KMS-11 (cell line): ENCODE measurements at regions not wholly inside any gene's neighbourhood (a gene's known extent, or its start where the extent isn't known, plus 50 kb on each side); places are given as distances from the start of the nearest gene placed in this dataset.

Experiments used
- H2AFZ ChIP-seq: fragments of 200-600 bp; sonication (generic); 2 replicates; pipeline ENCODE4 v1.6.1; 2016; ENCODE audit warnings: antibody characterized with exemption, mixed run types, low read depth
- H3K27ac ChIP-seq: fragments of 200-600 bp; sonication (generic); 2 replicates; pipeline ENCODE4 v1.6.1; 2016; ENCODE audit warnings: mild to moderate bottlenecking, mixed run types
- H3K27me3 ChIP-seq: fragments of 200-600 bp; sonication (generic); 2 replicates; pipeline ENCODE4 v1.6.1; 2017; ENCODE audit warnings: mild to moderate bottlenecking, low read depth, mixed run types, moderate library complexity; ENCODE audit not compliant: insufficient read depth
- H3K36me3 ChIP-seq: fragments of 200-600 bp; sonication (generic); 2 replicates; pipeline ENCODE4 v1.6.1; 2017; ENCODE audit warnings: mild to moderate bottlenecking, mixed run types; ENCODE audit not compliant: insufficient read depth
- H3K4me1 ChIP-seq: fragments of 200-600 bp; sonication (generic); 2 replicates; pipeline ENCODE4 v1.6.1; 2016; ENCODE audit warnings: mild to moderate bottlenecking, low read depth, mixed run types; ENCODE audit not compliant: poor library complexity, severe bottlenecking
- H3K4me2 ChIP-seq: fragments of 200-600 bp; sonication (generic); 2 replicates; pipeline ENCODE4 v1.7.0; 2016; ENCODE audit warnings: mild to moderate bottlenecking, mixed run types
- H3K4me3 ChIP-seq: fragments of 200-600 bp; sonication (generic); IDR thresholded peaks from 2 replicates; pipeline ENCODE4 v1.6.1; 2017; ENCODE audit warnings: low read depth, low read length, mixed read lengths; ENCODE audit not compliant: insufficient read depth
- H3K79me2 ChIP-seq: fragments of 200-600 bp; sonication (generic); 2 replicates; pipeline ENCODE4 v1.6.1; 2016; ENCODE audit warnings: low read depth, mixed run types; ENCODE audit not compliant: insufficient read depth
- H3K9ac ChIP-seq: fragments of 200-600 bp; sonication (generic); 2 replicates; pipeline ENCODE4 v1.6.1; 2016; ENCODE audit warnings: mild to moderate bottlenecking, mixed run types
- H4K20me1 ChIP-seq: fragments of 200-600 bp; sonication (generic); 2 replicates; pipeline ENCODE4 v1.6.1; 2016; ENCODE audit warnings: mild to moderate bottlenecking, mixed run types; ENCODE audit not compliant: insufficient read depth
- CTCF ChIP-seq: fragments of 200-600 bp; sonication (generic); conservative IDR thresholded peaks from 2 replicates; pipeline ENCODE4 v1.6.1; 2017; ENCODE audit warnings: low read depth, mild to moderate bottlenecking, antibody characterized with exemption, low read length, moderate library complexity, mixed read lengths

- Histone ChIP-seq H3K4me3 (no peak overlapping the region), H3K36me3 (no peaks in the 10 kb centered on the region), H3K79me2 (no peaks in the 10 kb centered on the region), H3K27me3 (no peaks in the 10 kb centered on the region), H2AFZ (no peak overlapping the region), H3K9ac (no peak overlapping the region), H3K4me1 (no peaks in the 10 kb centered on the region), H4K20me1 (no peaks in the 10 kb centered on the region), H3K4me2 (no peak overlapping the region), H3K27ac (no peak overlapping the region)
- TF ChIP-seq CTCF, result no peak
These were observed 130.1 kb upstream of the SHH start for GRCh38 chr7:155942226-155942950.

GRCh38 chr7:155941688-155942087 is 129.4 kb upstream of the SHH start:
- no peak for TF ChIP-seq CTCF
- no peak overlapping the region for H3K27ac ChIP-seq
- H3K4me1 ChIP-seq, result no peaks in the 10 kb centered on the region
- H3K4me2 ChIP-seq, result no peak overlapping the region
- no peaks in the 10 kb centered on the region for H3K36me3 ChIP-seq
- no peaks in the 10 kb centered on the region for H3K79me2 ChIP-seq
- no peak overlapping the region for H3K4me3 ChIP-seq
- H3K9ac ChIP-seq, result no peak overlapping the region
- no peaks in the 10 kb centered on the region for H3K27me3 ChIP-seq
- H4K20me1 ChIP-seq, result no peaks in the 10 kb centered on the region
- no peak overlapping the region for H2AFZ ChIP-seq

- no peak overlapping the region for H3K9ac ChIP-seq
- H3K4me1 ChIP-seq, result no peaks in the 10 kb centered on the region
- no peak overlapping the region for H3K4me3 ChIP-seq
- H2AFZ ChIP-seq, result no peak overlapping the region
- no peaks in the 10 kb centered on the region for H3K36me3 ChIP-seq
- no peak for TF ChIP-seq CTCF
- no peaks in the 10 kb centered on the region for H4K20me1 ChIP-seq
- no peak overlapping the region for H3K27ac ChIP-seq
- H3K4me2 ChIP-seq, result no peak overlapping the region
- H3K27me3 ChIP-seq, result no peaks in the 10 kb centered on the region
- H3K79me2 ChIP-seq, result no peaks in the 10 kb centered on the region
These were observed 127.1 kb upstream of the SHH start for GRCh38 chr7:155939350-155939749.

GRCh38 chr7:155938129-155938528 is 125.9 kb upstream of the SHH start:
- Histone ChIP-seq H3K27ac (no peak overlapping the region), H3K9ac (no peak overlapping the region), H3K4me2 (no peak overlapping the region), H3K36me3 (no peaks in the 10 kb centered on the region), H3K4me3 (no peak overlapping the region), H3K79me2 (no peaks in the 10 kb centered on the region), H3K27me3 (no peaks in the 10 kb centered on the region), H3K4me1 (no peaks in the 10 kb centered on the region), H4K20me1 (no peaks in the 10 kb centered on the region), H2AFZ (no peak overlapping the region)
- TF ChIP-seq CTCF, result no peak
